ENCODE measurements at regions not wholly inside any gene's neighbourhood (a gene's known extent, or its start where the extent isn't known, plus 50 kb on each side); places are given as distances from the start of the nearest gene placed in this dataset.

DNA sequence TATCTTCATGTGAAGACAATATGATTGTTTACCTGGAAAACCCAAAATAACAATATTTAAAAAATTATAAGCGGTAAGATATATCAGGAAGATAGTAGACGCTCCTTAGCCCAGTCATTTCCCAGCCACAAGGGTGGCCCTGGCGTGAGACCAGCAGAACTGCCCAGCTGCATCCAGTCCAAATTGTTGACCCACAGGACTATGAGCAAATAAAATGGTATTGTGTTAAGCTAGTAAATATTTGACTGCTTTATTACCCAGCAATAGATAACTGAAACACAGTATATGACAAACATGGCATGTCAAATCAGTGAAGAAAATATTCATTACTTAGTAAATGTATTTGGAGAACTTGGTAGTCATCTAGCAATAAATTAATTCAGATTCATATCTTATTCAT lies 294.3 kb upstream of the SPAG17 start:
- TF ChIP-seq CTCF (conservative IDR thresholded peaks at IDR 0.05; ENCODE audit: low read length) = no peak
- TF ChIP-seq EZH2phosphoT487 (IDR thresholded peaks at IDR 0.05; ENCODE audit: borderline replicate concordance) = no peak

Data from Loucy (cell line).